ENCODE measurements at regions not wholly inside any gene's neighbourhood (a gene's known extent, or its start where the extent isn't known, plus 50 kb on each side); places are given as distances from the start of the nearest gene placed in this dataset.
"Not testable (repeated sequence)": the region's sequence is repeated elsewhere in the genome, so short reads cannot be mapped to it uniquely, and the experiment has no call there.

DNA sequence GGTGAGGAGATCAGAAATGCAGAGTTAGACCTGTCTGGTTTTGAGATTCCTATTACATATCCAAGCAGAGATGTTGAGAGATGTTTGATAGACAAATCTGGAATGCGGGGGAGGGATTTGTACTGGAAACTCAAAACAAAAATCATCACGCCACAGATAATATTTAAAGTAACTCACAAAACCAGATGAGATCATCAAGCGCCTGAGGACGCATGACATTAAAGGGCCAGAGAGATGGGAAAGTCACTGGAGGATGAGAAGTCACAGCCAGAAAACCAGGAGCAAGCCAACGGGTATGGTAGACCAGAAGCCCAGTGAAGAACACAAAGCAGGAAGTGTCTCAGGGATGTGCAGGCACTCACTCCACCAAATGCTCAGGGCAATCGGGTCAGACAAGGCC is 87.7 kb downstream of the DLL1 start:
- DNase-seq (no peak), ATAC-seq (ENCODE audit: poor library complexity) (no peak)
- intact Hi-C loops (cut with DNase I): no loop called here

DNA sequence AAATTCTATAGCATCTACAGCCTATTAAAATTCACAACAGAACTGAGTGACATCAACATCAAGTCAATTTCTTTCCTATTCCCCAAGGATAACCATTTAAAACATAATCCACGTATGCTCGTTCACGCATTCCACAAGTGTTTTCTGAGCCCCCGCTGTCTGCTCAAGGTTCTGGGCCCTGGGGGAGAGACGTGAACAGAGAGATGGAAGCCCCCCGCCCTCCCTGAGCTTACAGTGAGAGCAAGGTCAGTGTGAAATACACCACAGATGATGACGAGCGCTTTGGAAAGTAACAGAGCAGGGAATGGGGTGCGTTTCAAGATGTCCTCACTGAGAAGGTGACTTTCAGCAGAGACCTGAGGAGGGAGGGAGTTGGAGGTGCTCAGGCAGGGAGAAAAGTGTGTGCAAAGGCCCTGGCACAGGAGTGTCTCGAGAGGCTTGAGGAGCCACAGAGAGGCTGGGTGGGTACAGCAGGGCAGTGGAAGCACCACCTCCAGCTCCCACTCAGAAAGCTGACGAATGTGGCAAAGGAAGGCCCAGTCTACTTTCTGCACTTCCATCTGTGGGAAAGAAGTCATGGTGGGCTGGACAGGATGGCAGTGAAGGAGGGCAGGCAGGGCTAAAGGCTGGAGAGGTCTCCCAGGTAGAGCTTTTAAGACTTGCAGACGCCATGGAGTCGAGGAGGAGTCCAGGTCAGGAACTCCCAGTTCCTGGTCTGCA is 88.3 kb downstream of the DLL1 start:
- ATAC-seq (ENCODE audit: poor library complexity): no peak
- DNase-seq: no peak
- intact Hi-C loops (cut with DNase I): no loop called here

DNA sequence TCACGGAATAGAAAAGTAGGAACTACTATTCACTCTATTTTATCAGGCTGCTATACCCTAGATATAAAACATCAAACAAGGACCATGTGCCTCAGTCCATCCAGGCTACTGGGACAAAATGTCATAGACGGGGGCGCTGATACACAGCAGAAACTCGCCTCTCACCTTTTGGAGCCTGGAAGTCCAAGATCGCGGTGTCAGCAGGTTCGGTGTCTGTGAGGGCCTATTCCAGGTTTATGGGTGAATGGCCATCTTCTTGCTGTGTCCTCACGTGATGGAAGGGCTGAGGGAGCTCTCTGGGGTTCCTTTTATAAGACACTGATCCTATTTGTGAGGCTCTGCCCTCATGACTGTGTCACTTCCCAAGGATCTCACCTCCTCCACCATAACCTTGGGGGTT is 89.5 kb downstream of the DLL1 start:
- no peak for DNase-seq
- intact Hi-C loops (cut with DNase I): no loop called here
- no peak for ATAC-seq (ENCODE audit: poor library complexity)

DNA sequence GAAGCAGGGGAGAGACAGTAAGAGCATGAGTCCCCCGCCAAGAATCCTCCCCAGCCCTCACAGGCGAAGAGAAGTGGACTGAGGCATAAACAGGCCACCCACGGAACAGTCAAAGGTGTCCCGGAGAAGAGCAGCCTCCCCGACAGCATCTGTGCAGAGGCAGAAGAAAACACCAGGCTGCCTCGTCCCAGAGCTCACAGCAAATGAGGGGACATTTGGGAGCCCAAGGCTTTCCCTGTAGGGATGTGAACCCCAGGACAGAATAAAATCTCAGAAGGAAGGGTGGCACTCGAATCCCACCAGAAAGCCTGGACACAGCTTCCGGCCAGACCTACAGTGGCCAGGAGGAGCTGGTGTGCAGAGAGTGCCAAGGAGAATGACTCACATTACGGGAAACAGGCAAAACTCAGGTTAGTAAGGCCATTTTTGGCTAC is 90.4 kb downstream of the DLL1 start:
- intact Hi-C loops (cut with DNase I): no loop called here
- no peak for DNase-seq
- ATAC-seq (ENCODE audit: poor library complexity): no peak

DNA sequence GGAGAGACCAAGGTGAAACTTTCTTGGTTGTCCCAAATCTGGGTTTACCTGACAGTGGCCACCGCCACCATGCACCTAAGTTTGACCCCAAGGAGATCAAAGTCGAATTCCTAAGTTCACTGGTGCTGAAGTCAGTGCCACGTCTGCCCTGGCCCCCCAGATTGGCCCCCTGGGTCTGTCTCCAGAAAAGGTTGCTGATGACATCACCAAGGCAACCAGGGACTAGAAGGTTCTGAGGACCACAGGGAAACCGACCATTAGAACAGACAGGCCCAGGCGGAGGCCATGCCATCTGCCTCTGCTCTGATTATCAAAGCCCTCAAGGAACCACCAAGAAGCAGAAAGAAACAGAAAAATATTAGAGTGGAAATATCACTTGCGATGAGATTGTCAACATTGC is 91.2 kb downstream of the DLL1 start:
- ATAC-seq (ENCODE audit: poor library complexity) (no peak), DNase-seq (no peak)
- intact Hi-C loops (cut with DNase I): no loop called here

DNA sequence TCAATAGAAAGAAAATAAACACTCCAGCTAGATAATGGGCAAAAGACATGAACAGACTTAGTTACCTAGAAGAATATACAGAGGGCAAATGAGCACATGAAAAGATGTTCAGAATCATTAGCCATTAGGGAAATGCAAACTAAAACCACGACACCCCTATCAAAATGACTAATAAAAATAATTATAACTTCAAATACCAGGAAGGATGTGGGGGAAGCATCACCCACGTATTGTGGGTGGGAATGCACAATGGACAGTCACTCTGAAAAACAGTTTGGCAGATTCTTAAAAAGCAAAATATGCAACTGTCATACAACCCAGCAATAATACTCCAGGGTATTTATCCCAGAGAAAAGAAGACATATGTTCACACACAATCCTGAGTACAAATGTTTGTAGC is 92.6 kb downstream of the DLL1 start:
- ATAC-seq (ENCODE audit: poor library complexity) (no peak), DNase-seq (no peak)
- intact Hi-C loops (cut with DNase I): no loop called here

DNA sequence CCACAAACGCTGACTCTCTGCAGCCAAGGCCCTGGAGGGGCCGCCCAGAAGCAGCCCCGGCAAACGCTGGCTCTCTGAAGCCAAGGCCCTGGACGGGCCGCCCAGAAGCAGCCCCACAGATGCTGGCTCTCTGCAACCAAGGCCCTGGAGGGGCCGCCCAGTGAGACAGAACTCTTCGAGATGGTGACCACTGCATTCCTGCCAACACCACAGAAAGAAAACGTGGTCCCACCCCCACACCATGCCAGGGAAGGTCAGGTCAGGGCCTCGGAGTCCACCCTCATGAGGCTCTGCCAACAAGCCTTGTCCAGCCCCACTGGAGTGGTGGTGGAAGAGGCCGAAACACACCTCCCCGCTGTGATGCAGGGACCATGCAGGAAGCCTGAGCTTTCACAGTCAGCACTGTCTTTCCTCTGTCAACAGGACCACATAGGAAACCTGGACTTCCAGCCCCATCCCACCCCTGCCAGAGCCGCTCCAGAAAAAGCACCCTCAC is 97.5 kb downstream of the DLL1 start:
- no peak for DNase-seq
- ATAC-seq (ENCODE audit: poor library complexity): no peak
- intact Hi-C loops (cut with DNase I): no loop called here

DNA sequence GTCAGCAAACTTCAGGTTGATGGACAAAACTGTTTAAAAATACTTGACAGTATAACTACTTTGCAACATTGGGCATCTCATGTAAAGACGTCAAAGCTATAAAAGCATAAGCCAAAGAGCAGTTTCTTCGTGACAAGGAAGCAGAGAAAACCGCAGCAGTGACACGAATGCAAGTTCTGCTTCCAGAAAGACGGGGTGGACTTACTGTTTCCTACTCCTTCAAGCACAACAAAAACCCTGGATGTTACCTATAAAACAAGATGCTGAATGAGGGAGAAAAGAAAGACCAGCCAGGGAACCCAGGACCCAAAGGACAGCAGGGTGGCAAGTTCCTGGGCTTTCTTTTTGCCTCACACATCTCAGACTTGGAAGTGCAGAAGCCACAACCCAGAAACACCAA is 98.0 kb downstream of the DLL1 start:
- no peak for DNase-seq
- intact Hi-C loops (cut with DNase I): no loop called here
- ATAC-seq (ENCODE audit: poor library complexity): no peak

DNA sequence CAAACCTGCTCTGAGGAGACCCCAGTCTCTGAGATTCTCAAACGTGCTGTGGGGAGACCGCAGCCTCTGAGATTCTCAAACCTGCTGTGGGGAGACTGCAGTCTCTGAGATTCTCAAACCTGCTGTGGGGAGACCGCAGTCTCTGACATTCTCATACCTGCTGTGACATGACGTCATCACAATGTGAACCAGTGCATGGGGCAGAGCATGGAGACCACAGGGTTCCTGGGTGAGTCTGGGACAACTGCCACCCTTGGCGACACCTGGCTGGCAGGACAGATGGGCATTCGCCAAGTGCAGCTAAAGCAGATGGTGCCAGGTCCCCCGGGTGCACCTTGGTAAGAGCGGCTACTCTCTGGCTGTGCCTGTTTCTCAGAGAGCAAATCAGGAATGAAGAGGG is 98.8 kb downstream of the DLL1 start:
- intact Hi-C loops (cut with DNase I); DNase-seq; ATAC-seq (ENCODE audit: poor library complexity): not testable (repeated sequence)

DNA sequence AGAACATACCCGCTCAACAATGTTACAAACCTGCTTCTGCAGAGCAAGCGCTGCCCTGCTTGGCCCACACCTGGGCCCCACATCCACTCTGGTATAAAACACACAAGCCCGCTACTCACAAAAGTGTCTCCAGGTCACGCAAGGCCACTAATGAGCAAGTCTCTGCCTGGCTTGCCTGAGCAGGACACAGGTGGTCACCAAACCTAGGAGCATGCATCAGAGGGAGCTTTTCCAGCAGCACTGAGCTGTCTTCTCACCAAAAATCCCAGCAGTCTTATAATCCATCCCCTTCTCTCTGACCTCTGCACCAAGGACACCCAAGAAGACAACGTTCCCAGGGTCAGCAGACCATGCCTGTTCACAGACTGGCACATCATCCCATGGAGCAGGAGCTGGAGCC is 100.8 kb downstream of the DLL1 start:
- DNase-seq: no peak
- intact Hi-C loops (cut with DNase I): no loop called here
- ATAC-seq (ENCODE audit: poor library complexity): no peak

DNA sequence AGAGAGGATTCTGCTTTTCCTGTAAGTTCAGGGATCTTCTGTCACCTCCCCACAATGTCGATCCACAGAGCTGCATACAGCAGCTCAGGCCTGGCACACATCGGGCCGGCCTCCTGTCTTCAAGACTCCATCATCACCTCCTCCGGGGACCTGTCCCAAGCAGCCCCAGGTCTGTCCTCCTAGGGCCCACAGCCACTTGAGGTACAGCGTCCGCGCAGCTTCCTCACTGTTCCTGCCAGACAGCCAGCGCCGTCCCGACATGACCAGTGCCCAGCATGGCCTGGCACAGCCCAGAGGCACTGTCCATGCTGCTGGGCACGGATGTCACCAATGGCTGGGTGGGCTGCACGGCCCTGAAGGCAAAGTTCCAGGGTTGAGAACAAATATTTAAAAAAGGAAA is 101.6 kb downstream of the DLL1 start:
- ATAC-seq (ENCODE audit: poor library complexity): no peak
- intact Hi-C loops (cut with DNase I): no loop called here
- DNase-seq: no peak

DNA sequence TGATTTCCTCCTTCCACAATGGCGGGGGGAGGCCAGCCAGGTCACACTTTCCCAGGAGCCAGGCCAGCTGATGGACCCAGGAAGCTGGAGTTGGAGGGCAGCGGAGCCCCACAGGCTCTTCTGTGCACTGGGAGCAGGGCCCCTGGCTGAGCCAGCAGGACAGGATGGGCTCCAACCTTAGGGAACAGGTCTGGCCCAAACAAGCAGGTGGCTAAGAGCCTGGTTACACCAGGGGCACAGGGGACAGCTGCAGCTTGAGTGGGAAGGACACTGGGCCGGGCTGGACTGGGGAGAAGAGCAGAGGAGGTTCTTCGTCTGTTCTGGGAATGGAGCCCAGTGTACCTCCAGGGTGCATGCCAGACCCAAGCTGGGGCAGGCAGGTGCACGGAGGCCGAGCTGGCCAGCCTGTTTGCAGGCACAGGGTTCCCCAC is 102.3 kb downstream of the DLL1 start:
- intact Hi-C loops (cut with DNase I): no loop called here
- peak; percentile 61 for ATAC-seq (ENCODE audit: poor library complexity)
- peak; percentile 41 for DNase-seq

DNA sequence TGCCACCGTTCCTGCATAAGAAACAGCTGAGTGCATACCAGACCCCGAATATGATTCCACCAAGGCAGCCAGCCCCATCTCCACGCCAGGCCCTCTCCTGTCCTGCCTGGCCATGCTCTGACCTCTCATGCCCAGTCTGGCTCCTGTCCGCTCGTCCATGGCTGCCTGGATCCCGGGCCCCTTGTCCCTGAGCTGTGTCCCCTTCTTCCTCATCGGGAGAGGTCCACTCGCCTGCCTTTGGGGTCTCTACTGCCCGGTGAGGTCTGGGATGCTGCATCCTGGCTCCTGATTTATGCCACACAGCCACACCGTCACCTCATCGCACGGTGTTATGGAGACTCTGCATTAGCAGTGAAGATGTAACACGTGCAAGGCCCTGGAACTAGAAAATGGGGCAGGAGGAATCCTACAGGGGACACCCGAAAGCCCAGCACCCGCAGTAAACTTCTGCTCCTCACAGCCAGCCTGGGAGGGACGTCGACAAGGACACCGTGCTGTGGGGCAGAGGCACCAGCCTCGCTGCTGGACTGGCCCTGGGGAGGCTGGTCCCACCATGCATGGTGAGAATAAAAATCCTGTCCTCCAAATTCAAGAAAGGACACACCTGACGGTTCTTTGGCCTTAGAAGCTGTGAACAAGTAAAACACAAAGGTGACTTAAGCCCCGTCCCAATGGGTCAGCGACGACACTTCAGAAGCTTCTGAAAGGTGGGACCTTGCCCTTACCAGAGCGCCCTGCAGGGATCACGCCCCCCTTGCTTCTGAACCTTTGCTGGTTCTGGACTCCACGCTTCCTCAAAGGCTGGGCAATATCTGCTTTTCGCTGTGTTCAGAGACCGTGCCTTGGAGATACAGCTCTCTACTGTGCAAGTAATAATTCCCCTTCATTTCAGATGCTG is 103.0 kb downstream of the DLL1 start:
- DNase-seq: no peak
- intact Hi-C loops (cut with DNase I): no loop called here
- ATAC-seq (ENCODE audit: poor library complexity): no peak

DNA sequence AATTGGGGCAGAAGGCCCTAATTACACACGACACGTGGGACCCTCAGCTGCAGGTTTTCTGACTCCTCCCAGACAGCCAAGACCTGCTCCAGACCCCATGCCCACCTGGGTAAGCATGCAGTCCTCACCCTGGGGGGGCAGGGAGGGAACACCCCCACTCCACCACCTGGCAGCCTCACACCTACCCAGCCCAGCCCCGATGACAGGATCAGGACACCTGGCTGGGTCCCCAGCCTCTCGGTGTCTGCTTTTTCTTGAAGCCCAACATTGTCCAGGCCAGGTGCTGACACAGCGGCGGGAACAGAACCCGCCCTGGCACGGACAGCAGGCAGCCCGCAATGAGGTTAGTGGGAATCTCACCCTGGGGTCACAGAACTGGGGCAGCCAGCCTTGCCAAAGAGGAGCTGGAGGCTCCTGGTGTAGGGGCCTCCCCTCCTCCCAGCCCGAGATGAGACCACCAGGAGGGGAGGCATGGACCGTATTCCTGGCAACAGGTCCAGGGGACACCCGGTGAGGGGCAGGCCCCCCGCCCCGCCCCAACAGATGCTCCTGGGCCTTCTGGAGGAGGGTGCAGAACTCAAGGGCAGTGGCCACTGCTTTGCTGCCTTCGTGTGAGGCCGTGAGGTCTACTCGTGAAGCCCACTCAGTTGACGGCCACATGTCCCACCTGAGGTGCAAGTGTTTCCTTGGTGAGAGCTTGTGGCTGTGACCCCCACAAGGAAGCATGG is 103.8 kb downstream of the DLL1 start:
- DNase-seq: peak; percentile 38
- intact Hi-C loops (cut with DNase I): no loop called here
- ATAC-seq (ENCODE audit: poor library complexity): no peak

DNA sequence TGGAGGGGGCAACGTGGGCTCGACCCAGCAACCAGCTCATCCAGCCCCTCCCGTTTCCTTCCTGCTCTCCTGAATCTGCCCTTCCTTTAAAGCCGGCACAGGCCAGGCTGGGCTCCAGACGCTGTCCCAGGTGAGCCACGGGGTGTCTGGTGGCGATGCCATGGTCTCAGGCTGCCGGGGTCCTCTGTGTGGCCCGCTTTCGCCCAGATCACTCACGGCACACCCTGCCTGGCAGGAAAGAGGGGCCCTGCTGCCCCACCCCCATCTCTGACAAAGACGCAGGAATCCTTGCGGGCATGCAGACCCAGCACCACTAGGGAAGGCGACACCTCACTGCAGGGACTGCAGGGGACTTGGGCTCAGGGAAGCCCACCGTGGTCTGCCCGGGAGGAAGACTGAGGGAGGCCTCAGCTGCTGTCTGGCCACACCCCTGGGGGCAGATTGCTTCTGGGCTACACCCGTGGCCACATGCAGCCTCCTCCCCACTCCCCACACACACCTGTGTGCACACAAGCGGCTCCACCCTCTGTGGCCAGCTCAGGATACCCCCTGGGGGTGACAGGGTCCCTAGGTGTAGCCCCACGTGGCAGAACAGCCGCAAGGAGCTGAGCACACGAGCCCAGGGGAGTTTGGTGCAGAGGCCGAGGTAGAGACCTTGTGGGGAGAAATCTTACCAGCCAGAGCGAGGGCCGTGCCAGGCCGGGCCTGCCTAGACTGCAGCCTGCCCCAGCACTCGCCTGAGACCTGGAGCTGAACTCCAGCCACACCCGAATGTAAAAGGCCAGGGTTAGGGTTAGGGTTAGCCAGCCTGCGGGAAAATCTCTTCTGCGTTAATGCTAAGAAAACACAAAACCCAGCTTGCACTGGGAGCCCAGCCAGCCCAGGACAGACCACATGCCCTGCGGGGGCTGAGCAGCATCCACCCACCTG is 104.6 kb downstream of the DLL1 start:
- ATAC-seq (ENCODE audit: poor library complexity): no peak
- no peak for DNase-seq
- intact Hi-C loops (cut with DNase I): no loop called here

DNA sequence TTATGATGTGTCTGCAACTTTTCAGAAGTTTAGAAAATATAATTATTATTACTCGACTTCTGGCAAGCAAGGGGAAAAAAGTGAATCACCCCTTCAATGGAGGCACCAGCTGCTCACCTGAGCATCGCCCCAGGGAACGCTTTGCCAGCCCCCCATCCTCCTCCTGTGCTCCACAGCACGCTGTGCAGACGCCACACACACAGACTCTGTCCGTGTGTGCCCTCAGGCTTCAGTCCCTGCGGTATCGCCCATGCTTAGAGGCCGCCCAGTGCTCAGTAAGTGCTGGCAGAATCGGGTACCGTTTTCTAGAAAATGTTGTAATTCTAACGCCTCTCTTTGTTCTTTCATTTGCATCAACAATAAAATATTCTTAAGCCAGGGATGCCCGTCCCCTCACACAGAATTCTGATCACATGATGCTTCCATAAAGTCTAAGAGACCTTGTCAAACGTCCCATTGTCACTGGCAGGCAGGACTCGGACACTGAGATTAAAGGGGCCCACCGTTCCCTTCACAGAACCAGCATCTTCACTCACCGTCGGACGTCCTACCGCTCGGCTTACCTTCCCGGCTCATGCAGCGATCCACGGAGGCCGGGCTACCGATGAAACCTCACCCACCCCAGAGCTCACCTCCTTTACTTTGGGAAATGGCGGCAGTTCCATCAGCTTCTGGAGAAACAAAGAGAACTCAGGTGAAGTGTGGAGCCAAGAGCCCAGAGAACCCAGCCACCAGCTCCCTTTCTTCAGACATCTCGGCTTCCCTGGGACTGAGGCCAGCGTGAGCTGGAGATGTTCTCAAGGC is 105.5 kb downstream of the DLL1 start:
- intact Hi-C loops (cut with DNase I): no loop called here
- DNase-seq: no peak

DNA sequence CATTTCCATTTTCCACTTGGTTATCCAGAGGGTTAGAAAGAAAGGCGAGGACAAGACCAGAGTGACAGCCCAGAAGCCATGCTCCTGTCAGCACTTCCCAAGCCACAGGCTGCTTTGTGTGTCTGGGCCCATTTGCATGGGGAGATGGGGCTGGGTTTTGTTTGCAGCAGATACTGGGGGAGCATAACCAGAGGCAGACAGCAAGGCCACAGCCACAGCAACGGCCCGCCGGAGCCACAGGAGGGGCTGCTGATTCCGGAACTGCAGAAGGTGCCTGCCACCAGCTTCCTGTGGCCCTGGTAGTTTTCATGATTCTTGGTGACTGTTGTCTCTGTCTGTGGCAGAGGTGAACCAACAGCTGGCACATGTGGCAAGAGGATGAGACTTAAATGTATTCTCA is 106.6 kb downstream of the DLL1 start:
- DNase-seq: no peak
- ATAC-seq (ENCODE audit: poor library complexity): no peak
- intact Hi-C loops (cut with DNase I): no loop called here

More for the DNA sequence above, 105.5 kb downstream of the DLL1 start:
- ATAC-seq (ENCODE audit: poor library complexity): no peak

DNA sequence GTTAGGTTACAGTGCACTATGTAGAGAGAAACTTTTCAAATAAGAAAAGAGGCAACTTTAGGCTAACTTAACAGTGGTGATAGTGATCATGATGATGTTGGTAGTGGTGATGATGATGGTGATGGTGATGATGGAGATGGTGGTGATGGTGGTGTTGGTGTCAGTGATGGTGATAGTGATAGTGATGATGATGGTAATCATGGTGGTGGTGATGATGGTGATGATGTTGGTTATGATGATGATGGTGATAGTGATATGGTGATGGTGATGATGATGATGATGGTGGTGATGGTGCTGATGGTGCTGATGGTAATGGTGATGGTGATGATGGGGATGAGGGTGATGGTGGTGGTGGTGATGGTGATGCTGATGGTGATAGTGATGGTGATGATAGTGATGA is 107.4 kb downstream of the DLL1 start:
- DNase-seq (no peak), ATAC-seq (ENCODE audit: poor library complexity) (no peak)
- intact Hi-C loops (cut with DNase I): no loop called here
